ENCODE measurements at regions not wholly inside any gene's neighbourhood (a gene's known extent, or its start where the extent isn't known, plus 50 kb on each side); places are given as distances from the start of the nearest gene placed in this dataset.

- ChIA-PET CTCF (no interaction called here), POLR2A (ENCODE audit: low non-redundant PET) (no interaction called here)
- Histone ChIP-seq H3K4me3 (ENCODE audit: low read depth, low read length, poor library complexity, severe bottlenecking) (no peak overlapping the region), H3K4me1 (ENCODE audit: insufficient read depth, low read length, poor library complexity, severe bottlenecking) (no peaks in the 10 kb centered on the region), H3K27me3 (replicated peaks; ENCODE audit: insufficient read depth, low read depth, low read length, poor library complexity) (peaks cover 25% of the 10 kb centered on the region), H3K27ac (ENCODE audit: low read depth, low read length, poor library complexity, severe bottlenecking) (no peak overlapping the region), H3K36me3 (ENCODE audit: insufficient read depth, low read length, poor library complexity, severe bottlenecking) (no peaks in the 10 kb centered on the region), H3K9me3 (ENCODE audit: low read depth, low read length, poor library complexity, severe bottlenecking) (no peaks in the 10 kb centered on the region)
- no TSS peak for BruUV-seq (replicated peaks)
- intact Hi-C loops (cut with micrococcal nuclease; ENCODE audit: unreplicated experiment) = no loop called here
- TF ChIP-seq CTCF (conservative IDR thresholded peaks at IDR 0.05; ENCODE audit: low read depth, low read length) (no peak), EZH2 (IDR thresholded peaks at IDR 0.05; ENCODE audit: borderline replicate concordance, low read depth, low read length, poor library complexity, severe bottlenecking) (no peak)
- no peak for DNase-seq (ENCODE audit: low spot score)
Measured at GRCh38 chr7:25359471-25360059, 131.3 kb upstream of the NPVF start.

GRCh38 chr7:25360451-25360850, 132.2 kb upstream of the NPVF start:
- H3K4me3 ChIP-seq (ENCODE audit: low read depth, low read length, poor library complexity, severe bottlenecking) = no peak overlapping the region
- H3K9me3 ChIP-seq (ENCODE audit: low read depth, low read length, poor library complexity, severe bottlenecking) = no peaks in the 10 kb centered on the region
- H3K27ac ChIP-seq (ENCODE audit: low read depth, low read length, poor library complexity, severe bottlenecking) = no peak overlapping the region
- H3K4me1 ChIP-seq (ENCODE audit: insufficient read depth, low read length, poor library complexity, severe bottlenecking) = no peaks in the 10 kb centered on the region
- ChIA-PET POLR2A (ENCODE audit: low non-redundant PET) (no interaction called here), CTCF (no interaction called here)
- H3K27me3 ChIP-seq (replicated peaks; ENCODE audit: insufficient read depth, low read depth, low read length, poor library complexity) = peaks cover 31% of the 10 kb centered on the region
- DNase-seq (ENCODE audit: low spot score) = no peak
- intact Hi-C loops (cut with micrococcal nuclease; ENCODE audit: unreplicated experiment) = no loop called here
- TF ChIP-seq EZH2 (IDR thresholded peaks at IDR 0.05; ENCODE audit: borderline replicate concordance, low read depth, low read length, poor library complexity, severe bottlenecking) (no peak), CTCF (conservative IDR thresholded peaks at IDR 0.05; ENCODE audit: low read depth, low read length) (no peak)
- BruUV-seq (replicated peaks) = no TSS peak
- no peaks in the 10 kb centered on the region for H3K36me3 ChIP-seq (ENCODE audit: insufficient read depth, low read length, poor library complexity, severe bottlenecking)

- ChIA-PET CTCF (no interaction called here), POLR2A (ENCODE audit: low non-redundant PET) (no interaction called here)
- no TSS peak for BruUV-seq (replicated peaks)
Measured at GRCh38 chr7:25361387-25361786, 133.1 kb upstream of the NPVF start.

More at GRCh38 chr7:25361387-25361786, 133.1 kb upstream of the NPVF start:
- intact Hi-C loops (cut with micrococcal nuclease; ENCODE audit: unreplicated experiment) = no loop called here
- no peak overlapping the region for H3K27ac ChIP-seq (ENCODE audit: low read depth, low read length, poor library complexity, severe bottlenecking)
- no peaks in the 10 kb centered on the region for H3K4me1 ChIP-seq (ENCODE audit: insufficient read depth, low read length, poor library complexity, severe bottlenecking)
- H3K9me3 ChIP-seq (ENCODE audit: low read depth, low read length, poor library complexity, severe bottlenecking) = no peaks in the 10 kb centered on the region
- no peaks in the 10 kb centered on the region for H3K36me3 ChIP-seq (ENCODE audit: insufficient read depth, low read length, poor library complexity, severe bottlenecking)
- TF ChIP-seq EZH2 (IDR thresholded peaks at IDR 0.05; ENCODE audit: borderline replicate concordance, low read depth, low read length, poor library complexity, severe bottlenecking) (no peak), CTCF (conservative IDR thresholded peaks at IDR 0.05; ENCODE audit: low read depth, low read length) (no peak)
- peaks cover 39% of the 10 kb centered on the region for H3K27me3 ChIP-seq (replicated peaks; ENCODE audit: insufficient read depth, low read depth, low read length, poor library complexity)
- H3K4me3 ChIP-seq (ENCODE audit: low read depth, low read length, poor library complexity, severe bottlenecking) = no peak overlapping the region
- no peak for DNase-seq (ENCODE audit: low spot score)
